D721Med (cell line): ENCODE measurements at regions not wholly inside any gene's neighbourhood (a gene's known extent, or its start where the extent isn't known, plus 50 kb on each side); places are given as distances from the start of the nearest gene placed in this dataset.

Experiments
- DNase-seq: peaks from one replicate; pipeline ENCODE4 v3.0.0; 2011; ENCODE audit warnings: low spot score; ENCODE audit not compliant: insufficient read length
- FAIRE-seq: peaks from 2 replicates; lab custom pipeline; 2011; peaks lifted over from hg19 to GRCh38; lab: Jason Lieb, UNC
- TF ChIP-seq, protein P1 (sequence below): IDR thresholded peaks from 2 replicates; pipeline ENCODE4 v1.5.1; 2012; ENCODE audit warnings: mild to moderate bottlenecking, control low read depth; ENCODE audit not compliant: insufficient read depth; ENCODE audit errors: missing control alignments

DNA sequence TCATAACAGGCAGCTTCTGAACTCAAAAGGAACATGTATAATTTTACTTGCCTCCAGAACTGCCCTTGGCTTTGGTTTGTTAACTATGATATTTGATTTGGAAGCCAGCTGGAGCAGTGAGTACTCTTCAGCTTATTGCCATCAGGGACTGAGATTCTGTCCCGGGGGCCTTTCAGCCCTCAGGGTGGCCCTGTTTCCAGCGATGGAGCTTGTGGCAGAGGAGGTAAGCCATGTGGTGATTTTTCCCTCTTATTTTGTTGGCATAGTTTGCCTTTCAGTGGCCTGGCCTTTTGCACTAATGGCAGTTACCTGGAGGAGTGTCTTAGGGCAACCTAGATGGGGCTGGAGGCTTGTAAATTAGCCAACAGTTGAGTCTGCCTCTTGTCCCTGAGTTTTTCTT, 1955.0 kb upstream of the LRRTM1 start:
- no peak for FAIRE-seq
- TF ChIP-seq, protein P1, sequence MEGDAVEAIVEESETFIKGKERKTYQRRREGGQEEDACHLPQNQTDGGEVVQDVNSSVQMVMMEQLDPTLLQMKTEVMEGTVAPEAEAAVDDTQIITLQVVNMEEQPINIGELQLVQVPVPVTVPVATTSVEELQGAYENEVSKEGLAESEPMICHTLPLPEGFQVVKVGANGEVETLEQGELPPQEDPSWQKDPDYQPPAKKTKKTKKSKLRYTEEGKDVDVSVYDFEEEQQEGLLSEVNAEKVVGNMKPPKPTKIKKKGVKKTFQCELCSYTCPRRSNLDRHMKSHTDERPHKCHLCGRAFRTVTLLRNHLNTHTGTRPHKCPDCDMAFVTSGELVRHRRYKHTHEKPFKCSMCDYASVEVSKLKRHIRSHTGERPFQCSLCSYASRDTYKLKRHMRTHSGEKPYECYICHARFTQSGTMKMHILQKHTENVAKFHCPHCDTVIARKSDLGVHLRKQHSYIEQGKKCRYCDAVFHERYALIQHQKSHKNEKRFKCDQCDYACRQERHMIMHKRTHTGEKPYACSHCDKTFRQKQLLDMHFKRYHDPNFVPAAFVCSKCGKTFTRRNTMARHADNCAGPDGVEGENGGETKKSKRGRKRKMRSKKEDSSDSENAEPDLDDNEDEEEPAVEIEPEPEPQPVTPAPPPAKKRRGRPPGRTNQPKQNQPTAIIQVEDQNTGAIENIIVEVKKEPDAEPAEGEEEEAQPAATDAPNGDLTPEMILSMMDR = no peak
- DNase-seq = no peak

DNA sequence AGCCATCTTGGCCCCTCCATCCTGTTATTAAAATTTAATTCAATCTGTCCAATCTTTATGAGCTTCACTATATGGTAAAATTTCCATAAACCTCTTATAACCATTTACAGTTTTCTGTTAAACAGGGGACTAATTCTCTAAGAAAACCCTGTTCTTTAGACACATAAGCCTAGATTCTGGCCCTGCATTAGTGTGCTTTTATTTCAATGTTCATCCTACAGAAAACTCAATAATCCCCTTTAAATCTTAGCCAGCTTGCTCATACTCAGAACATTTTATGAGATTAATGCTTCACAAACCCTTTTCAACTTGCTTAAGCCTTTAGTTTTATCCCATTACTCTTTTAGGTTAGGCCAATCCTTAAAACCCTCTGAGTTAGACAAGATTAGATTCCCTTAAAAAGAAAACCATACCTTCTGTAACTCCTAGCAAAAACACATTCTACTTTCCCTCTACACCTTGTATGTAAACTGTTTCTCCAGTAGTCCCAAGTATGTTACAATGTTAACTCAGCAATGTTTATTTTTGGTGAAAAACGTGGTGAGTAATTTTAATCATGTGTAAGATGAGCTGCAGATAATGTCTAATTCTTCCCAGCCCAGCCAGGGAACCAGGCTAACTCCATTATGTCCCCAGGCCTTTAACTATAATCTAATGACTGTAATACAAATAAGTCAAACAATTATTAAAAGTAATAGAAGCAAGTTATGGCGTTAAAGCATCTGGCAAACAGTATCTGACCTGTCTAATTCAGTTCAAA, 1953.4 kb upstream of the LRRTM1 start:
- TF ChIP-seq, protein P1 = no peak
- FAIRE-seq = peak; percentile 96
- no peak for DNase-seq

DNA sequence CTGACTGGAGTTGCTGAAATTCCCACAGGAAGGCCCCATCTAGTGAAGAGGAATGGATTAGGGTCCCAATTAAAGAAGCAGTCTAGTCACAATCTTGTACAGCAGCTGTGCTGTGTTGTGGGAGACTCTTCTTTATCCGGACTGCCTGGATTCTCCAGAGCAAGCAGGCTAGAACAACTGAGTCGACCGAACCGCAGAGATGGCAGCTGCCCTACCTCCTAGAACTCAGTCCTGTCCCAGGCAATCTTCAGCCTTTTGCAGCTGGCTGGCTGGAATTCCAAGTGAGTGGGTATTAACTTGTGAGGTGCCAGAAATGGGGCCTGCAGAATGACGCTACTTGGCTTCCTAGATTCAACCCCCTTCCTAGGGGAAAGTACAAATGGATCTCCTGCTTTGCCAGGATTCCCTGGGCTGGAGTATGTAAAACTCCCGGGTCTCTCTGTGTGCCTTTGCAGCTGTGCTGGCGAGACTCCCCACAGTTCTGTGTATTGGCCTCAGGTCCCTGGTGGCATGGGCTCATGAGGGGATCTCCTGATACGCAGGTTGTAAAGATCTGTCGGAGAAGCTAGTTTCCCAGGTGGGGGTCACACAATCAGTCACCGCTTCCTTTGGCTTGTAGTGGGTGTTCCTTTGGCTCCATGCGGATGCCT, 1952.6 kb upstream of the LRRTM1 start:
- no peak for FAIRE-seq
- DNase-seq = no peak
- TF ChIP-seq, protein P1 = no peak

DNA sequence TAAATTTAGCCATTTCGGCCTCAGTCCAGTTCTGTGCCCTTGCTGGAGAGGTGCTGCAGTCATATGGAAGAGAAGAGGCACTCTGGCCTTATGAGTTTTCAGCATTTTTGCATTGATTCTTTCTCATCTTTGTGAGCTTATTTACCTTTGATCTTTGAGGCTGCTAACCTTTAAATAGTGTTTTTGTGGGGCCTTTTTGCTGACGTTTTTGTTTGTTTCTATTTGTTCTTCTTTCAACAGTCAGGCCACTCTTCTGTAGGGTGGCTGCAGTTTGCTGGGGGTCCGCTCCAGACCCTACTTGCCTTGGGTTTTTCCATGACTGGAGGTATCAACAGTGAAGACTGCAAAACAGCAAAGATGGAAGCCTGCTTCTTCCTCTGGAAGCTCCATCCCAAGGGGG, 1951.7 kb upstream of the LRRTM1 start:
- TF ChIP-seq, protein P1 = no peak
- DNase-seq (no peak), FAIRE-seq (no peak)

DNA sequence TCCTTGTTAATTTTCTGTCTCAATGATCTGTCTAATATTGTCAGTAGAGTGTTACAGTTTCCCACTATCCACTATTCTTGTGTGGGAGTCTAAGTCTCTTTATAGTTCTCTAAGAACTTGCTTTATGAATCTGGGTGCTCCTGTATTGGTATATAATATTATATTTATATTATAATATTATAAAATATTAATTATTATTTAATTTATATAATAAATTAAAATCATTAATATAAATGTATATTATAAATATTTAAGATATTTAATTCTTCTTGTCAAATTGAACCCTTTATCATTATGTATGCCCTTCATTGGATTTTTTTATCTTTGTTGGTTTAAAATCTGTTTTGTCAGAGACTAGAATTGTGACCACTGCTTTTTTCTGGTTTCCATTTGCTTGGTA, 1950.2 kb upstream of the LRRTM1 start:
- DNase-seq = no peak
- TF ChIP-seq, protein P1 = no peak
- FAIRE-seq = no peak

DNA sequence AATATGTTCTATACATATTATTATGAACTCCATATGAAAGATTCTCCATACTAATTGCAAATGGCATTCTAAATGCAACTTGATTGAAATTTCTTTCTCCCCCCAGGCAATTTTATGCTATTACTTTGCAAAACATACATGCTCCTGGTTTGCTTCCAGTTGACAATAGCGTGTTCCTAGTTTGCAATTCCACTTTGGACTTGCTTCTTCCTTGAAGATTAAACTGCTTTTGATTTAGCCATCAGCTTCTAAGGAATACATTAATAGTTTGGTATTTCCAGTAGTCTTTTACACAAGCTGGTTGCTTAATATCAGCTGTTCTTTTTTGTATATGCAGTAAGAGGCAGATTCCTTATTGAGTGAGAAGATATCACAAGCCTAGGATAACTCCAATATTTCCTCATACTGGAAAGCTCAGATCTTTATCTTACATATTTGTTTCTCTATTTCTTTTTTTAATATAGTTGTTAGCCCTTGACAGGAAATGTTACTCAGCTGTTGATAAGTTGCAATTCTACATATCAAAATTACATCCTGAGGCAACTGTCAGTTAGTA, 1941.7 kb upstream of the LRRTM1 start:
- FAIRE-seq = no peak
- TF ChIP-seq, protein P1 = no peak
- DNase-seq = no peak
